Neuronal stem cell (in vitro differentiated cells): ENCODE measurements at regions not wholly inside any gene's neighbourhood (a gene's known extent, or its start where the extent isn't known, plus 50 kb on each side); places are given as distances from the start of the nearest gene placed in this dataset.

Experiments used
- DNase-seq: peaks from one replicate; pipeline ENCODE4 v3.0.0-alpha.2; 2013; ENCODE audit warnings: low spot score
- H2AFZ ChIP-seq: one replicate; pipeline ENCODE4 v1.6.1; 2013; ENCODE audit warnings: mild to moderate bottlenecking, low read length, inconsistent platforms
- H2AK5ac ChIP-seq: 2 replicates; pipeline ENCODE4 v1.6.1; 2013; ENCODE audit warnings: low read depth, mild to moderate bottlenecking, inconsistent platforms, low read length, moderate library complexity, mixed read lengths
- H2BK120ac ChIP-seq: 2 replicates; pipeline ENCODE4 v1.6.1; 2013; ENCODE audit warnings: low read depth, mild to moderate bottlenecking, inconsistent platforms, low read length, moderate library complexity, mixed read lengths
- H2BK12ac ChIP-seq: one replicate; pipeline ENCODE4 v1.6.1; 2013; ENCODE audit warnings: low read length, inconsistent platforms
- H2BK15ac ChIP-seq: 2 replicates; pipeline ENCODE4 v1.6.1; 2013; ENCODE audit warnings: mild to moderate bottlenecking, low read length, inconsistent platforms, mixed read lengths
- H2BK5ac ChIP-seq: one replicate; pipeline ENCODE4 v1.6.1; 2013; ENCODE audit warnings: inconsistent platforms, mild to moderate bottlenecking, low read length, moderate library complexity
- H3K14ac ChIP-seq: one replicate; pipeline ENCODE4 v1.6.1; 2013; ENCODE audit warnings: low read length, inconsistent platforms
- H3K18ac ChIP-seq: 2 replicates; pipeline ENCODE4 v1.6.1; 2013; ENCODE audit warnings: low read length, inconsistent platforms
- H3K23ac ChIP-seq: 2 replicates; pipeline ENCODE4 v1.6.1; 2013; ENCODE audit warnings: low read depth, mild to moderate bottlenecking, mixed read lengths, low read length, inconsistent platforms; ENCODE audit not compliant: poor library complexity
- H3K27ac ChIP-seq: replicated peaks from 3 replicates; pipeline ENCODE4 v1.5.1; 2013; ENCODE audit warnings: low read length, inconsistent platforms
- H3K27me3 ChIP-seq, 3 experiments: 2 replicates each; pipeline ENCODE4 v1.6.1; 2013; ENCODE audit warnings: low read length in 3 of 3, mild to moderate bottlenecking in 2 of 3, inconsistent platforms in 1 of 3, low read depth in 1 of 3, mixed read lengths in 1 of 3, moderate library complexity in 1 of 3; ENCODE audit not compliant: control insufficient read depth in 3 of 3, insufficient read depth in 3 of 3
- H3K36me3 ChIP-seq, 2 donors: replicated peaks in 1 of 2; 2 replicates each; pipeline ENCODE4 v1.6.1; 2013; ENCODE audit warnings: low read length in 2 of 2; ENCODE audit not compliant: control insufficient read depth in 2 of 2, insufficient read depth in 2 of 2
- H3K4ac ChIP-seq: 2 replicates; pipeline ENCODE4 v1.6.1; 2013; ENCODE audit warnings: inconsistent platforms, mild to moderate bottlenecking, low read length, moderate library complexity
- H3K4me1 ChIP-seq, 2 donors: 1 replicate in 1 of 2; 2 replicates in 1 of 2; pipeline ENCODE4 v1.6.1; 2013; ENCODE audit warnings: low read length in 2 of 2, low read depth in 1 of 2; ENCODE audit not compliant: control insufficient read depth in 2 of 2, insufficient read depth in 1 of 2
- H3K4me2 ChIP-seq: one replicate; pipeline ENCODE4 v1.6.1; 2013; ENCODE audit warnings: mild to moderate bottlenecking, low read length, inconsistent platforms; ENCODE audit not compliant: insufficient read depth, poor library complexity, severe bottlenecking
- H3K4me3 ChIP-seq, 2 donors: 2 replicates each; pipeline ENCODE4 v1.5.1; 2013; ENCODE audit warnings: low read length in 2 of 2, mild to moderate bottlenecking in 2 of 2, inconsistent platforms in 1 of 2, moderate library complexity in 1 of 2
- H3K79me1 ChIP-seq: one replicate; pipeline ENCODE4 v1.6.1; 2013; ENCODE audit warnings: low read depth, mild to moderate bottlenecking, inconsistent platforms, low read length, moderate library complexity
- H3K9ac ChIP-seq: one replicate; pipeline ENCODE4 v1.6.1; 2013; ENCODE audit warnings: mild to moderate bottlenecking, low read depth, low read length, inconsistent platforms; ENCODE audit not compliant: poor library complexity
- H3K9me3 ChIP-seq, 2 donors: replicated peaks in 1 of 2; 2 replicates each; pipeline versions ENCODE3 to v1.6.1; 2013; ENCODE audit warnings: low read length in 2 of 2, mild to moderate bottlenecking in 2 of 2, inconsistent platforms in 1 of 2, low read depth in 1 of 2, mixed read lengths in 1 of 2, moderate library complexity in 1 of 2; ENCODE audit not compliant: control insufficient read depth in 2 of 2, insufficient read depth in 1 of 2
- H4K8ac ChIP-seq: one replicate; pipeline ENCODE4 v1.6.1; 2013; ENCODE audit warnings: low read depth, mild to moderate bottlenecking, inconsistent platforms, low read length, moderate library complexity
- H4K91ac ChIP-seq: one replicate; pipeline ENCODE4 v1.6.1; 2013; ENCODE audit warnings: low read length, low read depth, mild to moderate bottlenecking, inconsistent platforms; ENCODE audit not compliant: poor library complexity
- WGBS, 2 donors: extraction: QIAGEN DNeasy Blood & Tissue Kit; methylation state at CpG; one replicate each; pipeline ENCODE4 v1.1.7; 2013; ENCODE audit warnings: missing lambda C conversion rate in 2 of 2, mixed read lengths in 1 of 2; ENCODE audit not compliant: insufficient read length in 2 of 2, insufficient replicate concordance in 1 of 2; ENCODE audit errors: extremely low coverage in 2 of 2; 5-methylcytosine and 5-hydroxymethylcytosine counted together

DNA sequence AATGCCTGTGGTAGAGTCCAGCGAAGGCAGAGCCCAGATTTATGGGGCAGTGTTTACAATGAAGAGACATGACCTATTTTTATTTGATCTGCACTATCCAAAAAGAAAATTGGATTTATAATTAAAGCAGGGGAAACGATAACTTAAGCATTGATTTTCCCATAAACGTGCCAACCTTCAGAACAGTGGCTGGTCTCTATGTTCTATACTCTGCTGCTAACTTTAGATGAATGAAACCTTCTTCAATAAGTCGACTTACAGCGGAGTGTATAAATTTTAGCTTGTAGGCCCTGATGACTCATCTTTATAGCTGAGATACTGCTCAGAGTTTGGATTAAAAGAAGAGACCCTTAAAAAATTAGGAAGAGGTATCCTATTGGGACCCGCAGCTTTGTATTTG is 452.6 kb downstream of the TLR4 start:
- no CpG with 5 or more reads among the region's 6 CpGs for WGBS, 2 donors

GRCh38 chr9:118162716-118163115 is 458.5 kb downstream of the TLR4 start:
- Histone ChIP-seq H2BK5ac (no peak overlapping the region), H3K27me3 (no peaks in the 10 kb centered on the region), H3K14ac (no peak overlapping the region), H4K91ac (no peak overlapping the region), H2BK120ac (no peak overlapping the region), H3K23ac (no peak overlapping the region), H3K79me1 (no peaks in the 10 kb centered on the region), H4K8ac (no peak overlapping the region), H2BK15ac (no peak overlapping the region), H3K4me1 (no peaks in the 10 kb centered on the region), H3K36me3 (no peaks in the 10 kb centered on the region), H3K4ac (no peak overlapping the region), H3K9me3 (no peaks in the 10 kb centered on the region), H3K9ac (no peak overlapping the region), H3K4me3 (no peak overlapping the region), H3K18ac (no peak overlapping the region), H3K4me2 (no peak overlapping the region), H2AK5ac (no peak overlapping the region), H3K27ac (no peak overlapping the region), H2BK12ac (no peak overlapping the region), H2AFZ (no peak overlapping the region)
- WGBS, 2 donors, result no CpG with 5 or more reads among the region's 3 CpGs
- no peak for DNase-seq

More for the DNA sequence above, 452.6 kb downstream of the TLR4 start:
- H4K91ac ChIP-seq, result no peak overlapping the region
- no peak for DNase-seq
- no peak overlapping the region for H2BK120ac ChIP-seq
- H3K9me3 ChIP-seq, result no peaks in the 10 kb centered on the region
- no peak overlapping the region for H2BK15ac ChIP-seq
- H2BK12ac ChIP-seq, result no peak overlapping the region
- no peak overlapping the region for H3K4ac ChIP-seq
- no peak overlapping the region for H3K9ac ChIP-seq
- H3K27ac ChIP-seq, result no peak overlapping the region
- H3K18ac ChIP-seq, result no peak overlapping the region
- H3K4me2 ChIP-seq, result no peak overlapping the region
- no peaks in the 10 kb centered on the region for H3K4me1 ChIP-seq
- H3K36me3 ChIP-seq, result no peaks in the 10 kb centered on the region
- H4K8ac ChIP-seq, result no peak overlapping the region
- no peak overlapping the region for H3K14ac ChIP-seq
- H2AFZ ChIP-seq, result no peak overlapping the region
- H3K27me3 ChIP-seq, result no peaks in the 10 kb centered on the region
- no peaks in the 10 kb centered on the region for H3K79me1 ChIP-seq
- H2AK5ac ChIP-seq, result no peak overlapping the region
- no peak overlapping the region for H3K4me3 ChIP-seq
- H2BK5ac ChIP-seq, result no peak overlapping the region
- no peak overlapping the region for H3K23ac ChIP-seq

GRCh38 chr9:118163751-118164150 is 459.5 kb downstream of the TLR4 start:
- no peaks in the 10 kb centered on the region for H3K9me3 ChIP-seq
- H2BK15ac ChIP-seq, result no peak overlapping the region
- H3K79me1 ChIP-seq, result no peaks in the 10 kb centered on the region
- H3K4me2 ChIP-seq, result no peak overlapping the region
- no peak overlapping the region for H3K23ac ChIP-seq
- WGBS, 2 donors, result no CpG with 5 or more reads among the region's 2 CpGs
- H3K9ac ChIP-seq, result no peak overlapping the region
- no peak overlapping the region for H3K27ac ChIP-seq
- H2AFZ ChIP-seq, result no peak overlapping the region
- no peak overlapping the region for H2BK12ac ChIP-seq
- H3K18ac ChIP-seq, result no peak overlapping the region
- H2AK5ac ChIP-seq, result no peak overlapping the region
- H4K91ac ChIP-seq, result no peak overlapping the region
- H3K4me1 ChIP-seq, result no peaks in the 10 kb centered on the region
- H3K14ac ChIP-seq, result no peak overlapping the region
- no peaks in the 10 kb centered on the region for H3K27me3 ChIP-seq
- DNase-seq, result no peak
- no peak overlapping the region for H2BK5ac ChIP-seq
- no peak overlapping the region for H3K4me3 ChIP-seq
- no peak overlapping the region for H3K4ac ChIP-seq
- no peak overlapping the region for H2BK120ac ChIP-seq
- no peak overlapping the region for H4K8ac ChIP-seq
- H3K36me3 ChIP-seq, result no peaks in the 10 kb centered on the region

- Histone ChIP-seq H2BK5ac (no peak overlapping the region), H2BK120ac (no peak overlapping the region), H3K27ac (no peak overlapping the region), H3K27me3 (peaks cover 0 to under 1% (median 0%) of the 10 kb centered on the region in 3 experiments), H3K9ac (no peak overlapping the region), H4K91ac (no peak overlapping the region), H2AFZ (no peak overlapping the region), H2BK15ac (no peak overlapping the region), H3K14ac (no peak overlapping the region), H3K4me2 (no peak overlapping the region), H3K4me1 (no peaks in the 10 kb centered on the region), H3K18ac (no peak overlapping the region), H2BK12ac (no peak overlapping the region), H2AK5ac (no peak overlapping the region), H3K4ac (no peak overlapping the region), H4K8ac (no peak overlapping the region), H3K79me1 (no peaks in the 10 kb centered on the region), H3K9me3 (no peaks in the 10 kb centered on the region), H3K4me3 (no peak overlapping the region), H3K36me3 (no peaks in the 10 kb centered on the region), H3K23ac (no peak overlapping the region)
- no CpG with 5 or more reads among the region's 1 CpG for WGBS, 2 donors
- DNase-seq, result no peak
These were observed 461.2 kb downstream of the TLR4 start for GRCh38 chr9:118165451-118165850.
